Limb (tissue), 2 donors: ENCODE measurements at regions not wholly inside any gene's neighbourhood (a gene's known extent, or its start where the extent isn't known, plus 50 kb on each side); places are given as distances from the start of the nearest gene placed in this dataset.
"Not testable (repeated sequence)": the region's sequence is repeated elsewhere in the genome, so short reads cannot be mapped to it uniquely, and the experiment has no call there.

Experiments
- DNase-seq, 2 donors: peaks; one replicate each; pipeline ENCODE4 v3.0.0-alpha.2; 2016; ENCODE audit errors: extremely low spot score in 2 of 2

- no peak for DNase-seq
Observed at GRCh38 chr10:123270221-123270620, 116.0 kb downstream of the BUB3 start.

DNA sequence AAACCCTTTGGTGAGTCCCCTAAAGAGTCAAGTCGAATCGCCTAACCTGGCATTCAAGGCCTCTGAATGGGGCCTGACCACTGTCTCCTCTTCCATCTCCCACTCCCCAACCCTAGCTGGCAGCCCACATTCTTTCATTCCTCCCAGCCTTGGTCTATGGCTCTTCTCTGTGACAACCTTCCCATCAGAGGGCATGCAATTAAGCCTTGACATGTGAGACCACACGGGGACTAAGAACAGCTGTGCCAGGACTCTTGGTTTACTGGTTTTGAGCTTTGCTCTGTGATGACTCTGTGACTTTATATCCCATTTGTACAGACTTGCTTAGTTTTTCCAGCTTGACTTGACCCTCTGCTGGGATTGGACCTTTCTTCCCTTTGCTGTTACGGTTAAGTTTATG, 116.6 kb downstream of the BUB3 start:
- DNase-seq, result no peak

DNA sequence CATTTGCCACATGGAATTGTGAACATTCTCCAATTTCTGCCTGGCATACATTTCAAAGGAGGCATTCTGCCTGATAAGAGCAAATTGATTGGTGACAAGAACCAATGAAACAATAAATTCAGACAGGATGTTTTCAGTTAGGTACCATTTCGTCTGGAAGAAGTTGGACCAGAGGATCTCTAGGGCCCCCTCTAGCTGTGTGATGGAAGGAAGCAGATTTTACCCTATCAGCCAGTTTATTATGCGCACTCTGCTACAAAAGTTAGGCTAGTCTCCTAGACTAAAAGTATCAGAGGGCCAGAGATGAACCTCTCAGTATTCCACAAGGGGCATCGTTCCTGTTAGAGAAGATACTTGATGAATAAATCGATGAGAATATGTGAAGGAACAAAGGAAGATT, 118.0 kb downstream of the BUB3 start:
- no peak for DNase-seq

DNA sequence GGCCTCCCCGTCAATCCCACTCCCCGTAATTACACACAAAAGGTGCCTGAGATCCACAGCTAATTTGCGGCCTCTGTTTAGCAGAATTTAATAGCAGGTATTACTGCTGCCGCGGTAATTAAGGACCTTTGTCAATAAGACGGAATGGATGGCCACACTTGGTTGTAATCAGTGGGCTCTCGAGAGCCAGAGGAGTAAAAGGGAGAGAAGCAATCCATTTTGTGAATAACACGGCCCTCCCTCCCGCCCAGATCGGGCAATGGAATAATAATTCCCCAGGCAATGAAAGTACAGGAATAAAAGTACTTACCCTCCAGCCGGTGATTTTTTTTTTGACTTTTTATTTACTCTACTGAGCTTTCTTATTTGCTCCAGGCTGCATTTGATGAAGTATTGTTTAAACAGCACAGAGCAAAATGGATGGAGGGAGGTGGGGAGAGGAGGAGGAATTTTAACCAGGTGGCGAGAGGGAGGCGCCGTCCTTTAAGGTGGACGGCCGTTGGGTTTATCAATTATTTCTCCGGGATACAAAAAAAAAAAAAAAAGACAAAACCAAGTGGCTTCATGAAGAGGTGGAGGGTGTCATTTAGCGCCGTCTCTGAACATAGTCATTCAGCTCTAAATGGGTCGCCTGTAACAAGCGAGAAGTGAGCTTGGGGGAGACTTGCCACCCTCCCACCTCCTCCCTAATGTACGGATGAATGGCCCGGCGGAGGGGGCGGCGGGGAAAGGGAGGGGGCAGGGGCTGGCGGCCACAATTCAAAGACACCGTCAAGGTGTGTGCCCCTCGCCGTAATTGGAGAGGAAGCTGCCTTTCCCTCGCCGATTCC, 120.3 kb downstream of the BUB3 start:
- no peak for DNase-seq

- no peak for DNase-seq
Observed at GRCh38 chr10:123275136-123275564, 120.9 kb downstream of the BUB3 start.

DNA sequence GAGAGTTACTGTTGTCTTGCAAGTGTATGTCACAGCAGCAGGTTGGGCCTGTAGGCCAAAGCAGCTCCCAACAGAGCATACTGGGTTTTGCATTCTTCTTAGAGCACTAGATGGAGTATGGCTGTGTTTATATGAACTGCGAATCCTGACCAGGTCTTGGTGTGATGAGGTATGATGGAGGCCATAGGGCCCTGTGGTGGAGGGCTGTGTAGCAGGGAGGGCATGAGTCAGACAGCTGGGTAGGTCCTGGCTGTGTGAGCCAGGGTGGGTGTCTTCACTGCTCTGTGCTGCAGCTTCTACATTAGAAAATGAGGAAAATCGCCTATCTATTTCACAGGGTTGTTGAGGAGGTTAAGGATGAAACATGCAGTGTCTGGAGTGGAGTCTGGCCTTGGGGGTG, 124.2 kb downstream of the BUB3 start:
- no peak for DNase-seq

GRCh38 chr10:123283371-123283770, 129.2 kb downstream of the BUB3 start:
- DNase-seq, result not testable (repeated sequence)

- no peak for DNase-seq
Observed at GRCh38 chr10:123284022-123284421, 129.8 kb downstream of the BUB3 start.

- DNase-seq, result no peak
Observed at GRCh38 chr10:123287594-123288247, 133.5 kb downstream of the BUB3 start.

DNA sequence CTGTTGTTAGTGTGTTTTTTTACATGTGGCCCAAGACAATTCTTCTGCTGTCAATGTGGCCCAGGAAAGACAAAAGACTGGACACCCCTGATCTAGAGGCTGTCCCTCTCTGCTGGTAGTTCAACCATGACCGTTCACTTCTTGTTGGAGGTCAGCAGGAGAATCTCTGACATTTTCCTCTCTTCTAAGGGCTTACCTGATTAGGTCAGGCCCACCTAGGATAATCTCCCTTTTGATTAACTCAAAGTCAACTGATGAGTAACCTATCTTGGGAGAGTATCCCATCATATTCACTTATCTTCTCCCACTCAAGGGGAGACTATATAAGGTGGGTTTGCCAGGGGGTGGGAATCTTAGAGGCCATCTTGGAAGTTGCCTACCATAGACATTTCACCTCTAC, 135.2 kb downstream of the BUB3 start:
- no peak for DNase-seq

DNA sequence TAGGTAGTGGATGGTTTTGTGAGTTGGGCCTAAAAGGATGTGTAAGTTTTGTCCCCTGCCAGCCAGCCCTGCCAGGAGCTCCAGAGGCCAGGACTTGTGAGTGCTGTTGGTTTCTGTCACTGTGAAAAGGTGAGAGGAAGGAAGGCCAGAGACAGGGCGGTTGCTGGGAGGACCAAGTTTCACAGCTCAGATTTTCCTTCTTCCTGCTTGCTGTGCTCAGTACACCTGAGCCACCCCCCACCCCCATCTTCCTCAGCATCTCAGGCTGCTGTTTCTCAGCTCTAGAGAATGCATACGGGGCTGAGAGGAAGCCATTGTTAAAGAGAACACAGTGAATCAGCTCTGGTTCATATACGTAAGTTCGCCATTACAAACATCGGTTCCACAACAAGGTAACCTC, 139.9 kb downstream of the BUB3 start:
- DNase-seq, result no peak

- no peak for DNase-seq
Observed at GRCh38 chr10:123294886-123295285, 140.7 kb downstream of the BUB3 start.

- DNase-seq, result no peak
Observed at GRCh38 chr10:123295644-123296043, 141.4 kb downstream of the BUB3 start.

DNA sequence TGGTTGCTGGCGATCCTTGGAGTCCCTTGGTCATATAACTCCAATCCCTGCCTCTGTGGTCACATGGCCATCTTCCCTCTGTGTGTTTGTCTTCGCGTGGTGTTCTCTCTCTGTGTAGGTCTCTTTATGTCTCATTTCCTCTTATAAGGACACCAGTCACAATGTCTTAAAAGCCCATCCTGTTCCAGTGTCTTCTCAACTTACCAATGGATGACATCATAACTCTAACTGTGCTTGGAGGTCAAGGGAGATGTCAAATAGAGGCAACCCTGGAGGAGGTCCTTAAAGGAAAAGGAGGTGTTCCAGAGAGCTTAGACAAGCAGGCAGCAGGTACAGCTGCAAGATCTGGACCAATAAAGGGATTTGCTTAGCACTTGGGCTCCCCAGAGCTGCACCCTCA, 143.0 kb downstream of the BUB3 start:
- DNase-seq, result no peak

DNA sequence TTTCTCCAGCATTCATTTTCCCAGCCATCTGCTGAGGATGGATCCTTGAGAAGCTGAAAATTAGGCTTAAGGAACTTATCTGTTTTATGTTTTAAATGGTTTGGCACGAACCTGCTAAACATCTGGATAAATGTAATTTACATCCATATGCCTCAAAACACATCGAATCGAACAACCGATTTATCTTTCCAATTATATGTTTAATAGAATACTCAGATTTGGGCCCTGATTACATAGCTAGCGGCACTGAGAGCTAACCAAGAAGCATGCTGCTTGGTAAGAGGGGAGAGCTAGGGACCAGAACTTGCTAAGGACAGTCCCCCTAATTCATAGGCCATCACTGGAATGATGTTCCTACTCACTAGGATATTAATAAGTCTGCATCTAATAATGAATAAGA, 144.4 kb downstream of the BUB3 start:
- DNase-seq, result no peak

- no peak for DNase-seq
Observed at GRCh38 chr10:123299598-123299997, 145.4 kb downstream of the BUB3 start.

DNA sequence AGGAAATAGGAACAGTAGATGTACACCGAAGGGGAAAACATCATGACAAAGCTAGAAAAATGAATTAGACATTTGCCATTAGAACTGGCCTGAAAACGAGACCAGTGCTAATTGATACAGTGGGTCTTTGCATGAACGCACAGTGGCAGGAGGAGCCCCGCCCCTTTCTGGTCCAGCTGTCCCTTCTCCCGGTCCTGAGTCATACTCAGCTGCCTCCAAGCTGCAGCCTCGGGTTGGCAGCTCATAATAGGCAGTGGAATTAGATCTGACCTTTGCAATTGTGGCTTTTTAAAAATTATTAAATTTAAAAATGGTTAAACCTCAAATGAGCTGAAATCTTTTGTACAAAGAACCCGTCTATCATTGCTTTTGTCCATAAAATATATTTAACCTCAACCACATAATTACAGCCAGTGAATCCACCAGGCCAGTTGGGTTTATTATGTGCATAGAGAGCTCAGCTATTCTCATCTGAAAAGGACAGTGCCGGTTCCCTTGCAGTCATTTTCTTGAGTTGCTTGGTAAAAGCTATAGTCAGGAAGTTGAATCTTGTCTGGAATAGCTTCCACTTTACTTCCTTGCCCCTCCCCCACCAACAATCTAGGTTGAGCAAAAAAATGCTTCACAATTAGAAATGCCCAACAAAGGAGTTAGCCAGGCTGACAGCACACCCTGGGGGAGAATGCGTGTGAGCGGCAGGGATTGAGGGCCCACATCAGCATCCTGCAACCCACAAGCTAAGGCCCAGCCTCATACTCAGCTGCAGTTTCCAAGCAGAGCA, 147.1 kb downstream of the BUB3 start:
- peak; percentile 40 for DNase-seq

DNA sequence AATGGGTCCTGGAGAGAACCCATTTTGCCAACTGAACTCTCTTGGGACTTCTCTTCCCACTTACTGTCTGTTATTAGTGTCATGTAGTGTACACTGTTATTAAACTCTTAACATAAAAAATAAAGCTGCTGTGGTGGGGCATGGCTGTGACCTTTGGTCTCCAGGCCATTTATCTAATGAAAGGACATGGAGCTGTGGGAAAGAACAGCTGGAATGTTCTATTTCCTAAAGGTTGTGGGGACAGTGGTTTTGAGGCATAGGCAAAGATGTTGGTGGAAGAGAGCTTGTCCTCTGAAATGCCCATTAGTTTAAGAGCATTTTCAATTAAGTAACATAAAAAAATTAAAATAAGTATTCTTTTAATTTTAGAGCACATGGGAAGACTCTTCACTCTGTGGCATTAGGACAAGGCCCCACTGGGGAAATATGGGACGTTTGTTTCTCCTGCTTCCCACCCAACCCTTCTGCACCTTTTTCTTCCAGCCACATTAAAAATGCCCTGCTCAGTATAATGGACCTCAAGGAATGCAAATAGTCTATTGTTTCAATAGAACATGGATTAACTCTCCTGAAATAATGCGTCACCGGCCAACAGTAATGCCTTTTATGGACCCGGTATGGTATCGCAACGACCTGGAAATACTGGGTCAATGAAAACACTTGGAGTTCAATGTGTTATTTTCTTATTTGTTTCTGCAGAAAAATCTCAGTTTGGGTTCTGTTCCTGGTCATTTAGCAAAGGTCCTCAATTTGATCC, 149.6 kb downstream of the BUB3 start:
- DNase-seq, result no peak

GRCh38 chr10:123305671-123306070, 151.5 kb downstream of the BUB3 start:
- no peak for DNase-seq

DNA sequence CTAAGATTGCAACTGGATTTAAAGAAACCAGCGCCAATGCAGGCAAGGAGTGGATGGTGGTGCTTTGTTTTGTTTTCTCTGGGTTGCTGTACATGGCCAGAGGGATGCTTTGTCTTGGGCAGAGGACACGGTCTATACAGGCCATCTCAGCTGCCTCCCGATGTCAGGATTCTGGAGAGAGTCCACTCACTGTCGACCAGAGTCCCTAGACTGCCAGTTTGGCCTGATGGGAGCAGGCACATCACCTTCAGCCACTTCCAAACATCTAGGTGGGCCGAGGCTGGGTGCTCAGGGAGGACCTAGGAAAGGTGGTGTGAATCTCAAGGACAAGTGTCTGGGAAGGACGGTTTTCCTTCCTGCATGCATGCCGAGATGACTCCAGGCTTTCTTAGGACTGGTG, 152.1 kb downstream of the BUB3 start:
- DNase-seq, result no peak

DNA sequence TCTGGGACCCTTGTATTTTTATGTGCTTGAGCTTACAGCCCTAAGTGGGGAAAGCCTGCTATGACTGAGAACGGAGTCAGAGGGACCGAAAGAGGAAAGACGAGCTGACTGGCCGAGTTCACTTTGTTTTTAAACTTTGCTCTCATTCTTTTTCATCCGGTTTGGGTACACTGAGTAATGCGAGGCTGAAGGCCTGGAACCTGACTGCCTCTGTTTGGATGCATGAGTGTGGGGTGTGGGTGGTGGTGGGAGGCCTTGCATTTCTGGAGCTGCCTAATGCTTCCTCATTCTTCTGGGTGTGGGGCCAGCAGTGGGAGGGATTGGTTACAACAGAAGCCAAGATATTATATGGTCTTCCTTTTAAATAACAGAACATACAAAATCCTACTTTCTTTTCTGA, 155.5 kb downstream of the BUB3 start:
- DNase-seq, result no peak

GRCh38 chr10:123316776-123317175, 162.6 kb downstream of the BUB3 start:
- no peak for DNase-seq
